Cardiac fibroblast (primary cell): ENCODE measurements at regions not wholly inside any gene's neighbourhood (a gene's known extent, or its start where the extent isn't known, plus 50 kb on each side); places are given as distances from the start of the nearest gene placed in this dataset.

ENCODE experiments used
- DNase-seq, 2 donors: peaks; one replicate each; pipeline versions ENCODE4 v3.0.0 to v3.0.0-alpha.2; 2010; ENCODE audit warnings: low read depth in 2 of 2
- H3K4me3 ChIP-seq, 2 donors: replicated peaks in 1 of 2; 1 replicate in 1 of 2; 2 replicates in 1 of 2; pipeline ENCODE4 v1.5.1; 2011; ENCODE audit warnings: low read depth in 2 of 2, low read length in 2 of 2, mild to moderate bottlenecking in 2 of 2, moderate library complexity in 1 of 2
- CTCF ChIP-seq: IDR thresholded peaks from one replicate; pipeline ENCODE4 v1.5.1; 2011; ENCODE audit warnings: low read depth, mild to moderate bottlenecking, low read length, inconsistent platforms

GRCh38 chr4:33532821-33533220, 2711.5 kb downstream of the ARAP2 start:
- DNase-seq: no peak
- no peak overlapping the region for H3K4me3 ChIP-seq
- no peak for TF ChIP-seq CTCF

GRCh38 chr4:33536898-33537297, 2707.4 kb downstream of the ARAP2 start:
- TF ChIP-seq CTCF: no peak
- DNase-seq: no peak
- H3K4me3 ChIP-seq: no peak overlapping the region

- DNase-seq: no peak
- no peak overlapping the region for H3K4me3 ChIP-seq
- TF ChIP-seq CTCF: no peak
These were observed 2706.8 kb downstream of the ARAP2 start for GRCh38 chr4:33537527-33537926.

DNA sequence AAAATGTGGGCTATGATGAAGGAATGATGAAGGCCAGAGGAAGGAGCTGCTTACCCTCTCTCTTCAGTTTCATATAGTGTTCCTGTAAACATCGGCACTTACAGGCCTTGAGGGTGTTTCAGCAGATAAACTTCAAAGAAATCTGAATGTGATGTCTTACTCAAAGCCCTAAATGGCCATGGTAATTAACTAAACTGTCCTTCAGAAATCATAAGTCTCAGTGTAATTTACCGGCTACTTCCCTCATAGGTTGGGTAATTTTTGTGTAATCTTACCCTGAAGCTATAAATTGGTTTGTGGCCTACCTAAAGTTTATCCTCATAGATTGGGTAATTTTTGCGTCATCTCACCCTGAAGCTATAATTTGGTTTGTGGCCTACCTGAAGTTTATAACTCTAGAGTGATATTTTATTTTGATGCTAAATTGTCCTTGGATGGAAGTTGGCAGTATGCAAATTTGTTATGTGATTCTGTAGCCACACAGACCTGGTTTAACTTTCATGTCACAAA, 2700.3 kb downstream of the ARAP2 start:
- no peak overlapping the region for H3K4me3 ChIP-seq
- no peak for TF ChIP-seq CTCF

DNA sequence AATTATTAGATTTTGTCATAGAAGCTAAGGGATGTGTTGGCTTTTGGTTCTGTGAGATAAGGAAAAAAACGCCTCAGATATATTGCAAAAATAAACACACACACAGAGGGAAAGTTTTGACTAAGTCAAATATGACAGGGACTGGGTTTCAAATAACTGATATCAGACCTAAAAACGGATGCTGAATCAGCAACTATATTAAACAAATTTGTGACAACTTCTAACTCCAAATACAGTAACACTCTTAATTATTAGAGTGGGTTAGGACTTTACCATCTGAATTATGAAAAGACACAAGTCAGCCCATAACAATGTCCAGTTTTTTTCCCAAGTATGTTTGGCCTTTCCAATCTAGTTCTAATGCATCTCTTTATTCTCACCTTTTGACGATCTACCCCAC, 2693.1 kb downstream of the ARAP2 start:
- no peak overlapping the region for H3K4me3 ChIP-seq
- DNase-seq: no peak
- TF ChIP-seq CTCF: no peak

More for the DNA sequence above, 2700.3 kb downstream of the ARAP2 start:
- DNase-seq: no peak

DNA sequence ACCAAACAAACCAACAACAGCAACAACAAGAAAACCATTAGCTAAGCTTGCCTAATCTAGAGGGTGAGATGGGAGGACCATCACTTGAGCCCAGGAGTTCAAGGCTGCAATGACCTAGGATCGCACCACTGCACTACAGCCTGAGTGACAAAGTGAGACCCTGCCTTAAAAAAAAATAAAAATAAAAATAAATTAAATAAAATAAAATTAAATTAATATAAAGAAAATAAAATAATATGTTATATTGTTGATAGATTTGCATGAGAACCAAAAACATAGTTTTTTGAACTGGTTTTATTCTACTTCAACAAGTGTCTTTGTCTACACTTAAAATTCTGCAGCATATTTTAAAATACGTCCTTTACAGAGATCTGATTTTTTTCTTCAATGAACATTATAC, 2683.1 kb downstream of the ARAP2 start:
- TF ChIP-seq CTCF: no peak
- H3K4me3 ChIP-seq: no peak overlapping the region
- no peak for DNase-seq

GRCh38 chr4:33566649-33567048, 2677.7 kb downstream of the ARAP2 start:
- no peak overlapping the region for H3K4me3 ChIP-seq
- no peak for TF ChIP-seq CTCF
- DNase-seq: no peak
